Gastroesophageal sphincter (tissue), 3 donors: ENCODE measurements at regions not wholly inside any gene's neighbourhood (a gene's known extent, or its start where the extent isn't known, plus 50 kb on each side); places are given as distances from the start of the nearest gene placed in this dataset.

Experiments used
- EP300 ChIP-seq: sonication (generic); formaldehyde crosslinking; IDR thresholded peaks from one replicate; pipeline ENCODE4 v1.6.1; 2017; ENCODE audit warnings: antibody characterized with exemption, mild to moderate bottlenecking
- POLR2A ChIP-seq, 2 donors: fragments of 450-650 bp; IDR thresholded peaks; one replicate each; pipeline ENCODE4 v1.6.1; 2017; ENCODE audit warnings: antibody characterized with exemption in 2 of 2, mild to moderate bottlenecking in 2 of 2, moderate library complexity in 1 of 2
- POLR2AphosphoS5 ChIP-seq: sonication (generic); formaldehyde crosslinking; IDR thresholded peaks from one replicate; pipeline ENCODE4 v1.6.1; 2017; ENCODE audit warnings: antibody characterized with exemption
- TF ChIP-seq, protein P1 (sequence below), 4 experiments: fragments of 200-600 bp in 2 of 4; fragments of 450-650 bp in 2 of 4; sonication (generic) in 1 of 4; IDR thresholded peaks; one replicate each; pipeline ENCODE4 v1.5.1; 2017 to 2019; ENCODE audit warnings: antibody characterized with exemption in 4 of 4, mild to moderate bottlenecking in 2 of 4, moderate library complexity in 2 of 4

DNA sequence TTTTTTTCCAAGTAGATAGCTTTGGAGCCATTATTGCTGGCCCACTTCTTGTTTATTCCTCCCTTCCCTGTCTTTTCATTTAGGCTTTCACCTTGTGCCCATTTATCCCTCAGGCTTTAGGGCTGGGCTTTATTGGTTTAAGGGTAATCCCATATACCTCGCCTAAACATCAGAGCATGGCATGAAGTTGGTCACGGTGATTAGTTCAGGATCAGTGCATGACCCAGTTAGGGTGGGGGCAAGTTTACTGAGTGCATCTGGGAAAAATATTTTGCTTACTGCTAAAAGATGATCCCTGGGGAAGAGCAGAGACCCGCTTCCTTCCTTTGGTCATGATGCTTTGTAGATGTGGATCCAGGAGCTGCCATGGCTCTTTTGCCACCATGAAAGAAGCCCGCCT lies 153.3 kb upstream of the NECTIN1 start:
- TF ChIP-seq POLR2A (IDR thresholded peaks at IDR 0.05) (no peak), POLR2AphosphoS5 (no peak), EP300 (no peak)
- TF ChIP-seq, protein P1, sequence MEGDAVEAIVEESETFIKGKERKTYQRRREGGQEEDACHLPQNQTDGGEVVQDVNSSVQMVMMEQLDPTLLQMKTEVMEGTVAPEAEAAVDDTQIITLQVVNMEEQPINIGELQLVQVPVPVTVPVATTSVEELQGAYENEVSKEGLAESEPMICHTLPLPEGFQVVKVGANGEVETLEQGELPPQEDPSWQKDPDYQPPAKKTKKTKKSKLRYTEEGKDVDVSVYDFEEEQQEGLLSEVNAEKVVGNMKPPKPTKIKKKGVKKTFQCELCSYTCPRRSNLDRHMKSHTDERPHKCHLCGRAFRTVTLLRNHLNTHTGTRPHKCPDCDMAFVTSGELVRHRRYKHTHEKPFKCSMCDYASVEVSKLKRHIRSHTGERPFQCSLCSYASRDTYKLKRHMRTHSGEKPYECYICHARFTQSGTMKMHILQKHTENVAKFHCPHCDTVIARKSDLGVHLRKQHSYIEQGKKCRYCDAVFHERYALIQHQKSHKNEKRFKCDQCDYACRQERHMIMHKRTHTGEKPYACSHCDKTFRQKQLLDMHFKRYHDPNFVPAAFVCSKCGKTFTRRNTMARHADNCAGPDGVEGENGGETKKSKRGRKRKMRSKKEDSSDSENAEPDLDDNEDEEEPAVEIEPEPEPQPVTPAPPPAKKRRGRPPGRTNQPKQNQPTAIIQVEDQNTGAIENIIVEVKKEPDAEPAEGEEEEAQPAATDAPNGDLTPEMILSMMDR (IDR thresholded peaks at IDR 0.05): no peak
